GM08714 (cell line): ENCODE measurements at regions not wholly inside any gene's neighbourhood (a gene's known extent, or its start where the extent isn't known, plus 50 kb on each side); places are given as distances from the start of the nearest gene placed in this dataset.

ENCODE experiments used
- H3K4me3 ChIP-seq: fragments of 200-500 bp; sonication (Bioruptor generic); 2 replicates; pipeline ENCODE4 v1.5.1; 2014; ENCODE audit warnings: mild to moderate bottlenecking, low read length, inconsistent platforms
- ZNF274 ChIP-seq: IDR thresholded peaks from 2 replicates; pipeline ENCODE4 v1.6.1; 2012; ENCODE audit warnings: mild to moderate bottlenecking, low read depth, low read length

- H3K4me3 ChIP-seq, result no peak overlapping the region
- no peak for TF ChIP-seq ZNF274
Observed at GRCh38 chr6:119535332-119535731, 185.8 kb upstream of the MAN1A1 start.

- TF ChIP-seq ZNF274, result no peak
- H3K4me3 ChIP-seq, result no peak overlapping the region
Observed at GRCh38 chr6:119533603-119534279, 184.2 kb upstream of the MAN1A1 start.

GRCh38 chr6:119527231-119527578, 177.6 kb upstream of the MAN1A1 start:
- no peak for TF ChIP-seq ZNF274

GRCh38 chr6:119526561-119527230, 177.1 kb upstream of the MAN1A1 start:
- TF ChIP-seq ZNF274, result no peak
- H3K4me3 ChIP-seq, result no peak overlapping the region

More at GRCh38 chr6:119527231-119527578, 177.6 kb upstream of the MAN1A1 start:
- no peak overlapping the region for H3K4me3 ChIP-seq

- no peak overlapping the region for H3K4me3 ChIP-seq
- no peak for TF ChIP-seq ZNF274
Observed at GRCh38 chr6:119524410-119524809, 174.8 kb upstream of the MAN1A1 start.

GRCh38 chr6:119523556-119523955, 174.0 kb upstream of the MAN1A1 start:
- H3K4me3 ChIP-seq, result no peak overlapping the region
- TF ChIP-seq ZNF274, result no peak

GRCh38 chr6:119521251-119521650, 171.7 kb upstream of the MAN1A1 start:
- no peak overlapping the region for H3K4me3 ChIP-seq
- no peak for TF ChIP-seq ZNF274

- TF ChIP-seq ZNF274, result no peak
- H3K4me3 ChIP-seq, result no peak overlapping the region
Observed at GRCh38 chr6:119517428-119517827, 167.9 kb upstream of the MAN1A1 start.

- TF ChIP-seq ZNF274, result no peak
- no peak overlapping the region for H3K4me3 ChIP-seq
Observed at GRCh38 chr6:119514345-119514744, 164.8 kb upstream of the MAN1A1 start.

- TF ChIP-seq ZNF274, result no peak
- H3K4me3 ChIP-seq, result no peak overlapping the region
Observed at GRCh38 chr6:119511024-119511423, 161.5 kb upstream of the MAN1A1 start.

- no peak for TF ChIP-seq ZNF274
- no peak overlapping the region for H3K4me3 ChIP-seq
Observed at GRCh38 chr6:119510246-119510645, 160.7 kb upstream of the MAN1A1 start.

- no peak overlapping the region for H3K4me3 ChIP-seq
- TF ChIP-seq ZNF274, result no peak
Observed at GRCh38 chr6:119506631-119507174, 157.1 kb upstream of the MAN1A1 start.

GRCh38 chr6:119501798-119502483, 152.4 kb upstream of the MAN1A1 start:
- TF ChIP-seq ZNF274, result no peak
- no peak overlapping the region for H3K4me3 ChIP-seq

GRCh38 chr6:119499797-119500196, 150.2 kb upstream of the MAN1A1 start:
- H3K4me3 ChIP-seq, result no peak overlapping the region
- TF ChIP-seq ZNF274, result no peak
